ENCODE measurements at regions not wholly inside any gene's neighbourhood (a gene's known extent, or its start where the extent isn't known, plus 50 kb on each side); places are given as distances from the start of the nearest gene placed in this dataset.

GRCh38 chr9:1729631-1730030, 285.5 kb upstream of the SMARCA2 start:
- Histone ChIP-seq H3K4me3 (no peak overlapping the region), H3K27ac (no peak overlapping the region), H3K27me3 (no peaks in the 10 kb centered on the region), H3K36me3 (no peaks in the 10 kb centered on the region), H3K4me1 (no peaks in the 10 kb centered on the region), H3K9me3 (no peaks in the 10 kb centered on the region)
- ATAC-seq (no peak), DNase-seq (no peak)
- in situ Hi-C loops (cut with MboI; ENCODE audit: low sequenced_read_pairs in 4 of 4) (no loop called here), intact Hi-C loops (cut with DNase I; ENCODE audit: low total_unique reads) (no loop called here)
- TF ChIP-seq POLR2A (IDR thresholded peaks at IDR 0.05) (no peak), CTCF (IDR thresholded peaks at IDR 0.05 in 4 of 5, conservative IDR thresholded peaks at IDR 0.05 in 1 of 5) (no peak)

GRCh38 chr9:1732670-1733069, 282.5 kb upstream of the SMARCA2 start:
- no peaks in the 10 kb centered on the region for H3K36me3 ChIP-seq
- H3K27ac ChIP-seq, result no peak overlapping the region
- in situ Hi-C loops (cut with MboI; ENCODE audit: low sequenced_read_pairs in 4 of 4), result no loop called here
- H3K9me3 ChIP-seq, result no peaks in the 10 kb centered on the region
- no peak overlapping the region for H3K4me3 ChIP-seq
- no peaks in the 10 kb centered on the region for H3K4me1 ChIP-seq
- intact Hi-C loops (cut with DNase I; ENCODE audit: low total_unique reads), result no loop called here
- H3K27me3 ChIP-seq, result no peaks in the 10 kb centered on the region
- ATAC-seq (no peak), DNase-seq (no peak)
- TF ChIP-seq CTCF (IDR thresholded peaks at IDR 0.05 in 4 of 5, conservative IDR thresholded peaks at IDR 0.05 in 1 of 5) (no peak), POLR2A (IDR thresholded peaks at IDR 0.05) (no peak)

GRCh38 chr9:1738511-1739100, 276.5 kb upstream of the SMARCA2 start:
- no peaks in the 10 kb centered on the region for H3K9me3 ChIP-seq
- intact Hi-C loops (cut with DNase I; ENCODE audit: low total_unique reads), result no loop called here
- H3K27me3 ChIP-seq, result no peaks in the 10 kb centered on the region
- TF ChIP-seq POLR2A (IDR thresholded peaks at IDR 0.05), result no peak
- no peak for TF ChIP-seq CTCF (IDR thresholded peaks at IDR 0.05 in 4 of 5, conservative IDR thresholded peaks at IDR 0.05 in 1 of 5)
- in situ Hi-C loops (cut with MboI; ENCODE audit: low sequenced_read_pairs in 4 of 4), result no loop called here
- H3K4me1 ChIP-seq, result no peaks in the 10 kb centered on the region
- no peak overlapping the region for H3K4me3 ChIP-seq
- H3K36me3 ChIP-seq, result no peaks in the 10 kb centered on the region
- ATAC-seq, result no peak
- H3K27ac ChIP-seq, result no peak overlapping the region
- no peak for DNase-seq

- intact Hi-C loops (cut with DNase I; ENCODE audit: low total_unique reads) (no loop called here), in situ Hi-C loops (cut with MboI; ENCODE audit: low sequenced_read_pairs in 4 of 4) (no loop called here)
- ATAC-seq (no peak), DNase-seq (no peak)
- H3K27ac ChIP-seq, result no peak overlapping the region
- H3K36me3 ChIP-seq, result no peaks in the 10 kb centered on the region
- no peaks in the 10 kb centered on the region for H3K4me1 ChIP-seq
- no peaks in the 10 kb centered on the region for H3K27me3 ChIP-seq
- TF ChIP-seq CTCF (IDR thresholded peaks at IDR 0.05 in 4 of 5, conservative IDR thresholded peaks at IDR 0.05 in 1 of 5) (no peak), POLR2A (IDR thresholded peaks at IDR 0.05) (no peak)
- H3K4me3 ChIP-seq, result no peak overlapping the region
- H3K9me3 ChIP-seq, result no peaks in the 10 kb centered on the region
Measured at GRCh38 chr9:1743121-1743960, 271.8 kb upstream of the SMARCA2 start.
